ENCODE measurements at regions not wholly inside any gene's neighbourhood (a gene's known extent, or its start where the extent isn't known, plus 50 kb on each side); places are given as distances from the start of the nearest gene placed in this dataset.

DNA sequence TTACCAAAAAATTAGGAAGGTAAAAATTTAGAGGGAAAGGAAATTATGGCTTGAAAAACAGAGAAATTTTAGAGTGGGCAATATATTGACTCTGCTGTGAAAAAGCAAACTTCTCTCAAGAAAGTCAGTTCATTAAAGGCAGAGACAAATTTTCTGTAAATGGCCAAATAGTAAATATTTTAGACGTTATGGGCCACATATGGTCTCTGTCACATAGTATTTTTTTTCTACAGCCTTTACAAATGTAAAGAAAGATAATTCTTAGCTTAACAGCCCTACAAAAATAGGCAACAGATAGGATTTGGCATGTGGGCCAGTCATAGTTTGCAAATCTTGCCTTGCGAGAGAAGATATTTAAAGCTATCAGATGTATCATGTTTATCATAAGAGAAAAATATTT, 1750.4 kb downstream of the SUCLG1 start:
- TF ChIP-seq NFIC (IDR thresholded peaks at IDR 0.05) (no peak), EP300 (IDR thresholded peaks at IDR 0.05; ENCODE audit: borderline replicate concordance) (no peak), CREB1 (IDR thresholded peaks at IDR 0.05; ENCODE audit: low read depth) (no peak), TAF1 (IDR thresholded peaks at IDR 0.05; ENCODE audit: low read depth) (no peak), RAD21 (IDR thresholded peaks at IDR 0.05; ENCODE audit: low read depth) (no peak), YY1 (IDR thresholded peaks at IDR 0.05; ENCODE audit: low read depth) (no peak)
- TF ChIP-seq, protein P1, sequence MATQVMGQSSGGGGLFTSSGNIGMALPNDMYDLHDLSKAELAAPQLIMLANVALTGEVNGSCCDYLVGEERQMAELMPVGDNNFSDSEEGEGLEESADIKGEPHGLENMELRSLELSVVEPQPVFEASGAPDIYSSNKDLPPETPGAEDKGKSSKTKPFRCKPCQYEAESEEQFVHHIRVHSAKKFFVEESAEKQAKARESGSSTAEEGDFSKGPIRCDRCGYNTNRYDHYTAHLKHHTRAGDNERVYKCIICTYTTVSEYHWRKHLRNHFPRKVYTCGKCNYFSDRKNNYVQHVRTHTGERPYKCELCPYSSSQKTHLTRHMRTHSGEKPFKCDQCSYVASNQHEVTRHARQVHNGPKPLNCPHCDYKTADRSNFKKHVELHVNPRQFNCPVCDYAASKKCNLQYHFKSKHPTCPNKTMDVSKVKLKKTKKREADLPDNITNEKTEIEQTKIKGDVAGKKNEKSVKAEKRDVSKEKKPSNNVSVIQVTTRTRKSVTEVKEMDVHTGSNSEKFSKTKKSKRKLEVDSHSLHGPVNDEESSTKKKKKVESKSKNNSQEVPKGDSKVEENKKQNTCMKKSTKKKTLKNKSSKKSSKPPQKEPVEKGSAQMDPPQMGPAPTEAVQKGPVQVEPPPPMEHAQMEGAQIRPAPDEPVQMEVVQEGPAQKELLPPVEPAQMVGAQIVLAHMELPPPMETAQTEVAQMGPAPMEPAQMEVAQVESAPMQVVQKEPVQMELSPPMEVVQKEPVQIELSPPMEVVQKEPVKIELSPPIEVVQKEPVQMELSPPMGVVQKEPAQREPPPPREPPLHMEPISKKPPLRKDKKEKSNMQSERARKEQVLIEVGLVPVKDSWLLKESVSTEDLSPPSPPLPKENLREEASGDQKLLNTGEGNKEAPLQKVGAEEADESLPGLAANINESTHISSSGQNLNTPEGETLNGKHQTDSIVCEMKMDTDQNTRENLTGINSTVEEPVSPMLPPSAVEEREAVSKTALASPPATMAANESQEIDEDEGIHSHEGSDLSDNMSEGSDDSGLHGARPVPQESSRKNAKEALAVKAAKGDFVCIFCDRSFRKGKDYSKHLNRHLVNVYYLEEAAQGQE (IDR thresholded peaks at IDR 0.05; ENCODE audit: low read depth) = no peak
- TF ChIP-seq, protein P2, sequence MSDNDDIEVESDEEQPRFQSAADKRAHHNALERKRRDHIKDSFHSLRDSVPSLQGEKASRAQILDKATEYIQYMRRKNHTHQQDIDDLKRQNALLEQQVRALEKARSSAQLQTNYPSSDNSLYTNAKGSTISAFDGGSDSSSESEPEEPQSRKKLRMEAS (IDR thresholded peaks at IDR 0.05) = no peak
